ENCODE measurements at regions not wholly inside any gene's neighbourhood (a gene's known extent, or its start where the extent isn't known, plus 50 kb on each side); places are given as distances from the start of the nearest gene placed in this dataset.
"Not testable (repeated sequence)": the region's sequence is repeated elsewhere in the genome, so short reads cannot be mapped to it uniquely, and the experiment has no call there.

DNA sequence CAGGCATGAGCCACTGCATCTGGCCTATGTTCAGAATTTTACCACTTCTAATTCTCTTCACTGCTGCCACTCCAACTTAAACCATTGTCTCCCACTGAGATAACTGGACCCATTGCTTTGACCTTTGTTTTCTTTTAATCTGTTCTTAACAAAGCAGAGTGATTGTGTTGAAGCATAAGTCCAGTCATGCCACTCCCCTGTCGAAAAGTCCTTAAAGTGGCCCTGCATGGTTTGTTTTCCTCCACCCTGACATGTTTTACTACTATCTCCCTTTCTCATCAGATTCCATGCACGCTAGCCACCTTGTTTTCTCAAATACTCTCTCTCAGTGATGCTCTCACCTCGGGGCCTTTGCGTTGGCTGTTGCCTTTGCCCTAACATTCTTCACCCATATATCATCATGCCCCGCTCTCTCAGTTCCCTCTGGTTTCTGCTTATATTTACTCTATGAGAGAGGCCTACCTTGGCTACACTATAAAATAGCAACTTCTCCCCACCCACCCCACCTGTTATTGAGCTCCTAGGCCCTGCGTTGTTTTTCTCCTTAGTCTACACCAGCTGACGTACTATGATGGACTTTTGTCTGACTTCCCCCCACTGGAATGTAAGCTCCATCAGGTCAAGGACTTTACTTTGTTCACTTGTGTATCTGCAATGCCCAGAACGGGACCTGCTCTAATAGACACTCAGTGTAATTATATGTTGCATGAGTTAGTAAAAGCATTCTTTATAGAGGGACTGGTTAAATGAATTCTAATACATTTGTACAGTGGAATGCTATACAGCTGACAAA, 75.6 kb upstream of the GARIN1A start:
- TF ChIP-seq, protein P1, sequence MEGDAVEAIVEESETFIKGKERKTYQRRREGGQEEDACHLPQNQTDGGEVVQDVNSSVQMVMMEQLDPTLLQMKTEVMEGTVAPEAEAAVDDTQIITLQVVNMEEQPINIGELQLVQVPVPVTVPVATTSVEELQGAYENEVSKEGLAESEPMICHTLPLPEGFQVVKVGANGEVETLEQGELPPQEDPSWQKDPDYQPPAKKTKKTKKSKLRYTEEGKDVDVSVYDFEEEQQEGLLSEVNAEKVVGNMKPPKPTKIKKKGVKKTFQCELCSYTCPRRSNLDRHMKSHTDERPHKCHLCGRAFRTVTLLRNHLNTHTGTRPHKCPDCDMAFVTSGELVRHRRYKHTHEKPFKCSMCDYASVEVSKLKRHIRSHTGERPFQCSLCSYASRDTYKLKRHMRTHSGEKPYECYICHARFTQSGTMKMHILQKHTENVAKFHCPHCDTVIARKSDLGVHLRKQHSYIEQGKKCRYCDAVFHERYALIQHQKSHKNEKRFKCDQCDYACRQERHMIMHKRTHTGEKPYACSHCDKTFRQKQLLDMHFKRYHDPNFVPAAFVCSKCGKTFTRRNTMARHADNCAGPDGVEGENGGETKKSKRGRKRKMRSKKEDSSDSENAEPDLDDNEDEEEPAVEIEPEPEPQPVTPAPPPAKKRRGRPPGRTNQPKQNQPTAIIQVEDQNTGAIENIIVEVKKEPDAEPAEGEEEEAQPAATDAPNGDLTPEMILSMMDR (conservative IDR thresholded peaks at IDR 0.05; ENCODE audit: low read depth in 2 of 2) = not testable (repeated sequence)
- not testable (repeated sequence) for TF ChIP-seq REST (IDR thresholded peaks at IDR 0.05; ENCODE audit: unreplicated experiment); POLR2AphosphoS5 (IDR thresholded peaks at IDR 0.05; ENCODE audit: low read depth); EZH2 (IDR thresholded peaks at IDR 0.05; ENCODE audit: low read depth, unreplicated experiment)
